HG03575 (cell line): ENCODE measurements at regions not wholly inside any gene's neighbourhood (a gene's known extent, or its start where the extent isn't known, plus 50 kb on each side); places are given as distances from the start of the nearest gene placed in this dataset.

ENCODE experiments used
- ATAC-seq: cut with Tn5 transposase; IDR thresholded peaks from one replicate; pipeline ENCODE4 v1.9.1; 2021; ENCODE audit not compliant: unreplicated experiment, insufficient number of reproducible peaks, low FRiP score; ENCODE audit errors: extremely low read depth

DNA sequence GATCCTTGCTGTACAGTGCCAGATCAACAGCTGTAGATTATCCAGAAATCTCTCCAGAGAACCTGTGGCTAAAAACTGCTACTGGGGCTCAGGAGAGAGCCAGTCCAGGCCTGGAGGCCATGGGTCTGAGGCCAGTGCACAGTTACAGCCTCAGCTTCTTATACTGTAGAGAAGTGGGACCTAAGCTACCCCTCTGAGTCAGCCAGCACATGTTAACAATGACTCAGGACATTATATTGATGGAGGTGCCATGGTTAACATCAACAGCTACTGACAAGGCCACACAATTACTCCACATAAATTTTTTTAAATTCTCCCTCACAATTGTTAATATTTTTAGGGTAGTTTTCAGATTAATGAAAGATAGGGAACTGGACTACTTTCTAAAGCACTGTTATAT lies 138.5 kb downstream of the RBM26 start:
- ATAC-seq, result no peak

DNA sequence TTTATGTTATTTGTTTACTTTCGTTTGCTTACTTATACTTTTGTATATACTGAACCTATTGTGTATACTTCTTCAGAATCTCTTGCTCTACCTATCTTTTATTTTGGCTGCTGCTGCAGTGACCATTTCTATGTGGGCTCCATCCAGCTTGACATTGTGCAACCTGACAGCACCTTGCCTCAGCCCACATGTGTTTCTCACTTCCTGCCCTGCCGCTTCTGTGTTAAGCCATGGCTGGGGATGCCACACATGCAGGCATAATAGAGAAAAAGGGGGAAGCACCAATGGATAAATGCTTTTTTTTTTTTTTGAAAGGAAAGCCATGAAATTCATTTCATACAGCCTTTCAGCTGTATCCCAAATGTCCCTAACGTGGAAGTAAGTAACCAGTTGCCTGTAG lies 147.6 kb downstream of the RBM26 start:
- peak; percentile 58 for ATAC-seq

DNA sequence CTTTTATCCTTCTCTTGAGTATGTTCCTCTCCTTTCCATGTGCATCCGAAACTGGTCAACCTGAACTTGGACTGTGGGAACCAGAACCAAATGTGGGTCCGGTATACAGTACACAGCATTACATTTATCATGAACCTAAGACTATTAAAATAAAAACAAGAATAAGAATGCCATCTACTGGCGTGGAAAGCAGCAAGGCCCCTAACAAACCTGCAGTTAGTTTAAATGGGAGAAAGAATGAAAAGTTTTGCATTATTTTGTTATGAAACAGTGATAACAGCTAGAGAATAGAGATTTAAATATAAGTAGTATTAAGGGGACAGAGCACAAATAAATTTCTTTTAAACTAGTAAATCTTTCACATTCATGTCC lies 159.5 kb downstream of the RBM26 start:
- ATAC-seq, result no peak

DNA sequence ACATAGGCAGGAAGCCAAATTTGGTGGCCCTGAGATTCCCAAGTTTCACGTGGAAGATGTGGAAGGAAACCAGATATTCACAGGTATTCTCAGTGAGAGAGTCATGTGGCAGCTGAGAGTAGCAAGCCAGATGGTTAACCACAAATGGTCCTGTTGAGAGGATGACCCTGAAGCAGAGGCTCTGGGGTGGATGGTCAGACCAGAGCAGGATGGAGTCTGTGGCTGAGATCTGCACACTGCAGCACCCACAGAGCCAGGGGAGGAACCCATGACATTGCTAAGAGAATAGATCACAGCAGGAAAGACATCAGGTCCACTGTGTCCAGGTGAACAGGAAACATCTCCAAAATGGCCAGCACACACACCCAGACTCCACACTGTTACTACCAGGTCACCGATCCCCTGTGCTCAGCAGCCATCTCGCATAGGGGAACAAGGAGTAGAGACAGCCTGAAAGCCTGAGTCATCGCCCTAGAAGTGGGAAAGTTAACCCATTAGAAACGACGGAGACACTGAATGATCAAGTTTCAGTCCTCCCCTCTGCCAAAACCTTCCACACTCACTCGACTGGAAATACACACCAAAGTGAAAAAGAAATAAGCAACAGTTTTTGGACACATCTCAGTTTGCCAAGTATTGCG lies 160.0 kb downstream of the RBM26 start:
- ATAC-seq, result no peak

DNA sequence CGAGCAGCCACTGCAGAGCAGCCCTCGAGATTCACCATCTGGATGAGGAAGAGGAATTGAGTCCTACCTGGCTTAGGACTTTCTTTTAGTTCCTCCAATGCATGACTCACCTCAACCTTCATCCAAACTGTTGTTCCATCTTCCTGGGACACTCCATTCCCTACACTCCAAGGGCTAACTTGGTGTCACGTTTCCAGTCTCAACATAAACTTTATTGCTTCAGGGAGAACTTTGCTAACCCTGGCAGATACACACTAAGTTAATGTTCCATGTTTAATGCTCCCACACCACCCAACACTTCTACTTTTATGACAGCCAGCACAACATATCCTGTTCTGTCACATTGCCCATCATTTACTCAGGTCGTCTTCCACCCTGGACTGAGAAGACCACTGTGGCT lies 164.4 kb downstream of the RBM26 start:
- no peak for ATAC-seq

DNA sequence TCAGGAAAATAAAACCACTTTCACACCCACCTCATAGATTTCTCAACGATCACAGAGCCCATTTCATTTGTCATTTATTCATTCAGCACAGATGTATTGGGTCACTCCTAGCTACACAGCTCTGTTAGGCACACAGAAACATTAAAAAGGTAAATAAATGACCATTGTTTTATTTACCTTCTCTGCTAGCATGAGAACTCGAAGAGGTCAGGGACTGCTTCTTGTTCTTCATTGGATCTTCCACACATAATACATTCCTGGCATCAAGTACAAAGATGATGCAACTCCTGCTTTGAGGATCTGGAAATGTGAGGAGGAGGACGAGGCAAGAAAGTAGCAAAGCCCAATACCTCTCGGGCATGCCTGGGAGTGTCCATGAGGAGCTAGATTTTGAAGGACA lies 168.1 kb downstream of the RBM26 start:
- no peak for ATAC-seq

DNA sequence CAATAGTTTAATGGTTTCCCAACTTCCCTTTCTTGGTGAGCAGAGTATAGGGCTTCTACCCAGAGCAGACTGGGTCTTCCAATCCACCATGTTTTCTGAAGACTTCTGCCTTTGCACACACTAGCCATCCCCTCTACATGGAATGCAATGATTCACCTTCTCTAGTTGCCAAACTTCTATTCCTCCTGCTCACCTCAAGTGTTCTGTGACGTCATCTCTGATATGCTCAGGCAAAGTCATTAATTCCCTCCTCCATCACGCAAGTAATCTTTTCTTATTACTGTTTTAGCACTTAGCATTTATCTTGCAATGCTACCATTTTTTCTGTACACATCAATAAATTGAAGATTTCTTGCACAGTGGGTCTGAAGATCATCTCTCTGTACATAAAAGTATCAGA lies 174.2 kb downstream of the RBM26 start:
- no peak for ATAC-seq

DNA sequence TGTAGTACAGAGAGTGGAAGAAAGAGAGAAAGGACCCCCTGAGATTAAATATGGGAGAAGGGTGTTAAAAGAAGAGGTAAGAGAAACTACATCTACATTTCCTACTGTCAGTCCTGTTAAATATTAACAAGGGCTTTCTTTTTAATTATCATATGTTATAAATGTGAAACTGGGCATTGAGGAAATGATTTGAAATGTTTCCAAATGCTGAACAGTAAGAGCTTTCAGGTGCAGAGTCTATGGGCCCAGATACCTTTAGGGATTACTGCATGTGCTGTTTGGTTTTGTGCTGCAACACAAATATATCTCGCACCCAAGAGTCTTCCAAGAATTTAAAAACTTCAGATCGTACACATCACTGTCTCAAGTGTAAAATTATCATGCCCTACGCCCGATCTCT lies 176.3 kb downstream of the RBM26 start:
- no peak for ATAC-seq

DNA sequence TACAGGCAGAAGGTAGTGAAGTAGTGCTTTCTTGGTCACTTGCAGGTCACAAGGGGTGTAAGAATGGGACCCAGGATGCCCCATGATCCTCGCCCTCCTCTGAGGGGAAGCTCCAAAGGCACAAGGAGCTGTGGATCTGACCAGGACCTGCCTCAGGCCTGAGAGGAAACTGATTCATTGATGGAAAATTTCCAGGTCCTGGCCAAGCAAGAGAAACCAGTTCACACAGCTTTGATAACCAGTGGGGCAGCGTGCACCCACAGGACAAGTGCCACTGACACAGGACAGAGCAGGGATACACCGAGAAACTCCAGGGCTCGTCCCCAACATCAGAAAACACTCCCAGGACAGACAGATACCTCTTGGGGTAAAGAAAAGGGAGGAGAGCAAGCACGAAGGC lies 177.1 kb downstream of the RBM26 start:
- no peak for ATAC-seq

DNA sequence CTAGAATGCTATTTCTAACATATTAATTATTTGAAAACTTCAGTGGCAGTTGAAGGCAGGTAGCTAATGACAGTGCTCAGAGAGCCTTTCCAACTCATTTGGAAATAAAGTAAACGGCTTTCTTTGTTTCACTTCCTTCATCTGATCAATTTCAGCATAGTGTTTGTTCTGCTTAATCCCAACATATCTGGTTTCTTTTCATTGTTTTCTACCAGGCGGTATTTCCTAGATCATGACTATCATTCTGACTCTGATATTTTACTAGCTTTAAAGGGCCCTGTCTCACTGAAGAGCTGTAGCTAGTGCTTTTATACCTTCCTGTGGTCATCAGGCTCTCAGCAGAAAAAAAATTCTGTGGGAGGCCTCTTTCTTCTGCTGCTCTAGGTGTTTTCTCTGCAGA lies 178.6 kb downstream of the RBM26 start:
- peak; percentile 92 for ATAC-seq

DNA sequence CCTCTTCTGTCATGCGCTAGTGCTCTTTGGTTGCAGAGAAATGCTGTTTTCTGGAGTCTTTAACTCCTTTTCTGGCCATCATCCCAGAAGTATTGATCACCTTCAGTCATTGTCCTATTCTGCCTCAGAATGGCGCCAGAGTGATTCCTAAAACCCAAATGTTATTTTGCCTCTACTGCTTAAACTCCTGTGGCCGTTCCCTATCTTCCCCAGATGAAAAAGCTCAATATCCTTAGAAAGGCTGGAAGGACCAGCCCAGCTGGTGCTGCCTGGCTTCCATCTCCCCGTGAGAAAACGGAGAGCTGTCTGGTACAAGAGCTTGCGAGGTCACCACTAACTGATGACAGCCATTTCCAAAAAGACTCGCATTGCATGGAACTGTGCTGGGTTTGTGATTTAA lies 179.1 kb downstream of the RBM26 start:
- ATAC-seq, result no peak

DNA sequence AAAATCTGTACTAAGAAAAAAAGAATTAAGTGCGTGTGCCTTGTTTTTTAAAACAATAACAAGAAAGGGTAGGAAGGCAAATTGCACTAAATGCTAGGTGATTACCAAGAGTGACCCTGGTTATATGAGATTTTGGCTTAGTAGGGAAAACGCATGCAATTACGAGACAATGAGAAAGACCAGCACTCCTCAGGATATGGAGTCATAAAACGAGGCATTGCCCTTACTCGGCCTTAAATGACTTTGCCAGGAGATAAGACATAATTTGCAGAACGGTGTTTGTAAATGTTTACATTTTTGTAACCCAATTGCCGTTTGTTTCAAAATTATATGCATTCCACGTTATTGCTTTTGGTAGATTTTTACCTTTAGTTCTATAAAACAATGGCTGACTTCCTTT lies 179.8 kb downstream of the RBM26 start:
- no peak for ATAC-seq

DNA sequence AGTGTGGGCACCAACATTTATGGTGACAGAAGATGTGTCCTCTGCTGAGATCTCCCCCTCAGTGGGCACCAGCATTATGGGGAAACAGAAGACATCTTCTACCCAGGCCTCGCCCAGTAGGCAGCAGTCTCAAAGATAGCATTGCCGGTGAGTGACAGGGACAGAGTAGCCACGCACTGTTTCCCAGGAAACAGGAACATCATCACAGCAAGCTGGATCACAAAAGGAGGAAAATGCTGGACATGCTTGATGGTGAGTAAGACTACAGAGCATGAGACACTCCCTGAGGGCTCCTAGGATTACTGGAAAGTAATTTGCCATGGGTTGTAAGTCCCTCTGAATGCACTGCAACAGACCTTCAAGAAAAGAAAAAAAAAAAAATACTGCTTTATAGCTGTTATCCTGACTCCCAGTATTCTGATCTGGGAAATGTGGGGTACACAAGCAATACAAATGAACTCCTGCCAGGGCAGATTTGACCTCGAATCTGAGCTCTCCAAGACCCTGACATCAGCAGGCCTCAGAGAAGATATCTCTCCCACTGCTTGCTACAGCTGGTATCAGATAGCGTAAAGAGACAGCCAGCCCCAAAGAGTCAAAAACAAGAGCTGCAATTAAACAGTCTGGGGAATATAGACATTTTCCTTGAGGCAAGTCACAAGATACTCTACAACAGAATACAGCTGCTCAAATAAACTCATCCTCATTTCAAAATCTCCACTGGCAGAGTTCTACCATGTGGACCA lies 180.4 kb downstream of the RBM26 start:
- ATAC-seq, result no peak

DNA sequence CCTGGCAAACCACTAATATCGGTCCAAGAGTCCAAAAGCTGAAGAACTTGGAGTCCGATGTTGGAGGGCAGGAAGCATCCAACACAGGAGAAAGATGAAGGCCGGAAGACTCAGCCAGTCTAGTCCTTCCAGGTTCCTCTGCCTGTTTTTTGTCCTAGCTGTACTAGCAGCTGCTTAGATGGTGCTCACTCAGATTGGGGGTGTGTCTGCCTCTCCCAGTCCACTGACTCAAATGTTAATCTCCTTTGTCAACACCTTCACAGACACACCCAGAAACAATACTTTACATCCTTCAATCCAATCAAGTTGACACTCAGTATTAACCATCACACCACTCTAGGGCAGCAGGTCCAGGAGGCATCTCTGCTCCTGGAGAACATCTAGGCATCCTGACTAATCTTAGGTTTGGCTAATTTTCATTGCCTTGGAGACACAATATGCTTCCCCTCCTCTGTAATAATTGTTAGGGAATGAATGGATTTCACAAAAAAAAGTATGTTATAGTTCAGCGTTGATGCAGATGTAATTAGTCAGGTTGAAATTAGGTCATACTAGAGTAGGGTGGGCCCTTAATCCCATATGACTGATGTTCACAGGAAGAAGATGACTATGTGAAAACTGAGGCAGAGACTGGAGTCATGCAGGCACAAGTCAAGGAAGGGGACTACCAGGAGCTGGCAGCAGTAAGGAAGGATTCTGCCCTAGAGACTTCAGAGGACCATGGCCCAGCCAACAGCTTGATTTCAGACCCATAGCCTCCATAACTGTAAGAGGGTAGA lies 183.4 kb downstream of the RBM26 start:
- no peak for ATAC-seq

DNA sequence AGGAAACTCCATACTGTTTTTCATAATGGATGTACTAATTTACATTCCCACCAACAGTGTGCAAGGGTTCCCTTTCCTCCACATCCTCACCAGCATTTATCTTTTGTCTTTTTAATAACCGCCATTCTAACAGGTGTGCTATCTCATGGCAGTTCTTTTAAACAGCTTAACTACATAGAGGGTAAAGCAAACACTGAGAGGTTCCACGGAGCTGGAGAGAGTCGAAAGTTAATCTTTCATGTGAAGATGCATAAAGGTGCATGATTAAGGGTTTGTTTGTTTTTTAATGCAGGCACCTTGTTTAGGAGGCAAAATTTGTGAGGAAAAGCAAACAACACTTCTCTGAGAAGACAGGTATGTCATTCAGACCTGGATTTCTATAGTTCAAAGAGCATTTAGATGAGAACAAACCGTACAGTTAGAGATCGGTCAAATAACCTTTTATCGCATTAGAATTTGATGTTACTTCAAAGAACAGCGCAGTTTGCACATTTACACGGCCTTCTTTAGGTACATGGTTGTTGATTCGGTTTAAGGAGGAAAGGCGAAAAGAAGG lies 193.9 kb downstream of the RBM26 start:
- ATAC-seq, result no peak

DNA sequence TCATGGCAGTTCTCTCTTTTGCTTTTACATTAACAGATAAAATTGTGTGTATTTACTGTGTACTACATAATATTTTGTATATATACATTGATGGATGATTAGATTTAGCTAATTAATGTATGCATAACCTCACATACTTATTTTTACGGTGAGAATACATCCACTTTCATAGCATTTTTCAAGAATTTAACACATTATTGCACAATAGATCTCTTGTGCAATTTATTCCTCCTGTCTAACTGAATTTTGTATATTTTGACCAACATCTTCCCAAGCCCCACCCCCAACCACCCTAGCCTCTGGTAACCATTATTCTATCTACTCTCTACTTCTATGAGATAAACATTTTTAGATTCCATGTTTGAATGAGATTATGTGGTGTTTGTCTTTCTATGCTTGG lies 194.7 kb downstream of the RBM26 start:
- no peak for ATAC-seq

DNA sequence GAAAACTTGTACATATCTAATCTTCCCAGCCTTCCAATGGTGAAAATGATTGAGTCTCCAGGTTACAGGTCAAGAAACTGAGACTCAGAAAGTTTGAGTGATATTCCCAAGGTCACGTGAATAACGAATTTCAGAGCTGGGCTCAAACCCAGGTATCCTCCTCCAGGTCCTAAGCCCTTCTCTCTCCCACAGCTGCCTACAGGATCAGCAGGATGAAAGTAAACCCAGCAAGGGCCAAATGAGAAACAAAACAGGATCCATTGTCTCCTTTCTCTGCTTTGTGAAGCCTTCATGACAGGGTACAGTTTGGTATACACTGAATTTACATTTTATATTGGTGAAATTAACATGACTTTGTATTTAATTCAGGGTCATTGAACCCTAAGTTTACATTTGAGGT lies 208.1 kb downstream of the RBM26 start:
- no peak for ATAC-seq

DNA sequence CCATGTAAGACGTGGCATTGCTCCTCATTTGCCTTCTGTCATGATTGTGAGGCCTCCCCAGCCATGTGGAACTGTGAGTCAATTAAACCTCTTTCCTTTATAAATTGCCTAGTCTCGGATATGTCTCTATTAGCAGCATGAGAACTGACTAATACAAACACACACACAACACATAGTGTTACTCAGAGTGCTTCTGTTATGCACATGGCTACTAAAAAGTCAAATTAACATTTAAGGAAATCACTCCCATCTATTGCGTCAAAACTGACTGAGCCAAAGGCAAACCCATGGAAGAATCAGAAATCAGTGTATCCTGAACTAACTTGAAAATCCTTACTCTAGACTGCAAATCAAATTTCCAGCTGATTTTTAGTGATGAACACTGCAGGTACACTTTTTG lies 209.2 kb downstream of the RBM26 start:
- no peak for ATAC-seq

DNA sequence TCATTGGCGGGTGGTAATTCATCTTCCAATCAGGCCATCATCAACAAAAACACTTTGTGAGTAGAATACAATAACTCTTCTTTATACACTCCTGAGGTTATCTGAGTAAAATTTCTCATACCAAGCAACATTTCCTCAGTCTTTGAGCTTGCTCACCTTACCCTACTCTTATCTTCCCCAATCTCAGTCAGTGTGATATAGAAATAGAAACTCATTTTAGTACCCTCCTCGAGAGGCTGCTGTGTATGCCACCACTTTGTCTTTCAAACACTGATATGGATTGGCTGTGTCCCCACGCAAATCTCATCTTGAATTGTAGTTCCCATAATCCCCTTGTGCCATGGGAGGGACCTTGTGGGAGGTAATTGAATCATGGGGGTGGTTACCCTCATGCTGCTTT lies 209.7 kb downstream of the RBM26 start:
- no peak for ATAC-seq

DNA sequence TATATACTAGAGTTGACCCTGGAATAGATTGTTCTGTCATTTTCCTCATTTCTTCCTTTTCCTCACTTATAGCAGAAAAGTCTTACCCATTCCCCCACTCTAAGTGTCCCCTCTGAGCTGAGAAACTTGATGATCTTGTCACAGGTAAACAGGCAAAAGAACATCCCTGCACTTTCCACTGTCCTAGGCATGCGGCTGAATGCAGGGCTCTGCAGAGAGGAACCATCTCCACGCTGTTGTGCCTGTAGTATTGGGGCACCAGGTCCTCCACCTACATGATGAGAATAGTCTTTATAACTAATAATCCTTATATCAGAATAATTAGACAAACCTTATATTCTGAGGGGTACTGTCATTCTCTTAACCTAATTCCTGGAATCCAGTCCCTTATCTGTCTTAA lies 211.3 kb downstream of the RBM26 start:
- ATAC-seq, result peak; percentile 2
